ENCODE measurements at regions not wholly inside any gene's neighbourhood (a gene's known extent, or its start where the extent isn't known, plus 50 kb on each side); places are given as distances from the start of the nearest gene placed in this dataset.

- H3K4me3 ChIP-seq: no peak overlapping the region
- H3K4me1 ChIP-seq: no peaks in the 10 kb centered on the region
- in situ Hi-C loops (cut with MboI; ENCODE audit: low sequenced_read_pairs in 4 of 4) (no loop called here), intact Hi-C loops (cut with DNase I; ENCODE audit: low total_unique reads) (no loop called here)
- H3K27ac ChIP-seq: no peak overlapping the region
- no peaks in the 10 kb centered on the region for H3K27me3 ChIP-seq
- TF ChIP-seq CTCF (IDR thresholded peaks at IDR 0.05 in 4 of 5, conservative IDR thresholded peaks at IDR 0.05 in 1 of 5): no peak
- TF ChIP-seq POLR2A (IDR thresholded peaks at IDR 0.05): no peak
- H3K9me3 ChIP-seq: peaks cover 0 to 8% (median 0%) of the 10 kb centered on the region in 3 donors
- no peaks in the 10 kb centered on the region for H3K36me3 ChIP-seq
- ATAC-seq: no peak
- DNase-seq: no peak
Measured at GRCh38 chr6:14265049-14266021, 147.8 kb downstream of the CD83 start.

- H3K4me3 ChIP-seq: no peak overlapping the region
- intact Hi-C loops (cut with DNase I; ENCODE audit: low total_unique reads): no loop called here
- in situ Hi-C loops (cut with MboI; ENCODE audit: low sequenced_read_pairs in 4 of 4): no loop called here
- H3K27ac ChIP-seq: no peak overlapping the region
- DNase-seq (no peak), ATAC-seq (no peak)
- H3K27me3 ChIP-seq: no peaks in the 10 kb centered on the region
- H3K36me3 ChIP-seq: no peaks in the 10 kb centered on the region
- no peaks in the 10 kb centered on the region for H3K4me1 ChIP-seq
- peaks cover 0 to 8% (median 0%) of the 10 kb centered on the region in 3 donors for H3K9me3 ChIP-seq
- TF ChIP-seq CTCF (IDR thresholded peaks at IDR 0.05 in 4 of 5, conservative IDR thresholded peaks at IDR 0.05 in 1 of 5): no peak
- TF ChIP-seq POLR2A (IDR thresholded peaks at IDR 0.05): no peak
Measured at GRCh38 chr6:14266266-14266665, 148.7 kb downstream of the CD83 start.

GRCh38 chr6:14267885-14268660 lies 150.5 kb downstream of the CD83 start:
- Histone ChIP-seq H3K4me1 (no peaks in the 10 kb centered on the region), H3K27ac (no peak overlapping the region), H3K4me3 (no peak overlapping the region), H3K9me3 (peaks cover 0 to 8% (median 0%) of the 10 kb centered on the region in 3 donors), H3K36me3 (no peaks in the 10 kb centered on the region), H3K27me3 (no peaks in the 10 kb centered on the region)
- DNase-seq (no peak), ATAC-seq (no peak)
- in situ Hi-C loops (cut with MboI; ENCODE audit: low sequenced_read_pairs in 4 of 4) (no loop called here), intact Hi-C loops (cut with DNase I; ENCODE audit: low total_unique reads) (no loop called here)
- TF ChIP-seq CTCF (IDR thresholded peaks at IDR 0.05 in 4 of 5, conservative IDR thresholded peaks at IDR 0.05 in 1 of 5) (no peak), POLR2A (IDR thresholded peaks at IDR 0.05) (no peak)

- intact Hi-C loops (cut with DNase I; ENCODE audit: low total_unique reads) (no loop called here), in situ Hi-C loops (cut with MboI; ENCODE audit: low sequenced_read_pairs in 4 of 4) (no loop called here)
- DNase-seq (no peak), ATAC-seq (no peak)
- Histone ChIP-seq H3K4me1 (no peaks in the 10 kb centered on the region), H3K9me3 (peaks cover 0 to under 1% (median 0%) of the 10 kb centered on the region in 3 donors), H3K27me3 (no peaks in the 10 kb centered on the region), H3K4me3 (no peak overlapping the region), H3K27ac (no peak overlapping the region), H3K36me3 (no peaks in the 10 kb centered on the region)
- TF ChIP-seq CTCF (IDR thresholded peaks at IDR 0.05 in 4 of 5, conservative IDR thresholded peaks at IDR 0.05 in 1 of 5): no peak
- no peak for TF ChIP-seq POLR2A (IDR thresholded peaks at IDR 0.05)
Measured at GRCh38 chr6:14269436-14269835, 151.9 kb downstream of the CD83 start.
